ENCODE measurements at regions not wholly inside any gene's neighbourhood (a gene's known extent, or its start where the extent isn't known, plus 50 kb on each side); places are given as distances from the start of the nearest gene placed in this dataset.

- no peak for TF ChIP-seq BHLHE40 (IDR thresholded peaks at IDR 0.05; ENCODE audit: low read depth, low read length)
- TF ChIP-seq MAZ (IDR thresholded peaks at IDR 0.05; ENCODE audit: borderline replicate concordance, low read depth, low read length) = no peak
- no peak for TF ChIP-seq CTCF (conservative IDR thresholded peaks at IDR 0.05; ENCODE audit: low read depth, low read length)
- TF ChIP-seq RCOR1 (IDR thresholded peaks at IDR 0.05; ENCODE audit: insufficient replicate concordance, low read length) = no peak
- no peak for TF ChIP-seq POLR2A (IDR thresholded peaks at IDR 0.05; ENCODE audit: low read depth, low read length)
- TF ChIP-seq FOS (IDR thresholded peaks at IDR 0.05; ENCODE audit: low read depth, low read length) = no peak
Observed at GRCh38 chr20:53808733-53809132, 215.1 kb upstream of the ZNF217 start.

Measured in IMR-90 (cell line).